AG04450 (cell line): ENCODE measurements at regions not wholly inside any gene's neighbourhood (a gene's known extent, or its start where the extent isn't known, plus 50 kb on each side); places are given as distances from the start of the nearest gene placed in this dataset.

Experiments
- CTCF ChIA-PET: fragments of 300-600, 350-600 bp; formaldehyde crosslinking; extraction: SDS; loops from one replicate; lab custom pipeline; 2022; ENCODE audit warnings: antibody characterized with exemption, inconsistent platforms; lab: Charles Lee
- POLR2A ChIA-PET: fragments of 350-600 bp; formaldehyde crosslinking; extraction: SDS; loops from one replicate; lab custom pipeline; 2021; ENCODE audit warnings: antibody characterized with exemption, inconsistent platforms; lab: Yijun Ruan, JAX
- DNase-seq: peaks from one replicate; pipeline ENCODE4 v3.0.0-alpha.2; 2011; ENCODE audit warnings: low read depth, low spot score
- H3K27ac ChIP-seq: one replicate; pipeline ENCODE4 v1.5.1; 2012; ENCODE audit warnings: low read depth, low read length, control low read depth
- H3K27me3 ChIP-seq: one replicate; pipeline ENCODE4 v1.6.0; 2012; ENCODE audit warnings: low read length; ENCODE audit not compliant: control insufficient read depth, insufficient read depth
- H3K4me3 ChIP-seq: 2 replicates; pipeline ENCODE4 v1.5.1; 2011; ENCODE audit warnings: mild to moderate bottlenecking, low read depth, low read length, control low read depth
- H3K9me3 ChIP-seq: 2 replicates; pipeline ENCODE4 v1.5.1; 2012; ENCODE audit warnings: low read length; ENCODE audit not compliant: control insufficient read depth, insufficient read depth
- TF ChIP-seq, protein P1 (sequence below): IDR thresholded peaks from 2 replicates; pipeline ENCODE4 v1.5.1; 2011; ENCODE audit warnings: low read depth, low read length, control low read depth, inconsistent platforms

DNA sequence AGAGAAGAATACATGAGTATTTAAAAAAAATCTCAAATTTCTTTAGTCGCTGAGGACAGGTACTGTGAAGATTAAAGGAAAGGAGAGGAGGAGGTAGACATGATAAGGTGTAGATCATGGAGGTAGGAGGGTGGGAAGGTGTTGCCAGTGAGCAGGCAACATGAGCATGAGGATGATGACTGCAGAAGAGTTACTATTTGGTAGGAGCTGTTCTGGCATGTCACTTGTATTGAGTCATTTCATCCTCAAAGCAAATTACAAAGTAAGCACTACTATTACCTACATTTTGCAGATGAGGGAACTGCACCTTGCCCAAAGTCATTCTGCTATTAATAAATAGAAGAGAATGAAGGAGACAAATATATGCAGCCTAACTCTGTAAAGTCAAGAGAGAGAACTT is 435.8 kb upstream of the KLF12 start:
- Histone ChIP-seq H3K27ac (no peak overlapping the region), H3K4me3 (no peak overlapping the region), H3K27me3 (no peaks in the 10 kb centered on the region), H3K9me3 (no peaks in the 10 kb centered on the region)
- no peak for DNase-seq
- ChIA-PET POLR2A (no interaction called here), CTCF (no interaction called here)
- TF ChIP-seq, protein P1, sequence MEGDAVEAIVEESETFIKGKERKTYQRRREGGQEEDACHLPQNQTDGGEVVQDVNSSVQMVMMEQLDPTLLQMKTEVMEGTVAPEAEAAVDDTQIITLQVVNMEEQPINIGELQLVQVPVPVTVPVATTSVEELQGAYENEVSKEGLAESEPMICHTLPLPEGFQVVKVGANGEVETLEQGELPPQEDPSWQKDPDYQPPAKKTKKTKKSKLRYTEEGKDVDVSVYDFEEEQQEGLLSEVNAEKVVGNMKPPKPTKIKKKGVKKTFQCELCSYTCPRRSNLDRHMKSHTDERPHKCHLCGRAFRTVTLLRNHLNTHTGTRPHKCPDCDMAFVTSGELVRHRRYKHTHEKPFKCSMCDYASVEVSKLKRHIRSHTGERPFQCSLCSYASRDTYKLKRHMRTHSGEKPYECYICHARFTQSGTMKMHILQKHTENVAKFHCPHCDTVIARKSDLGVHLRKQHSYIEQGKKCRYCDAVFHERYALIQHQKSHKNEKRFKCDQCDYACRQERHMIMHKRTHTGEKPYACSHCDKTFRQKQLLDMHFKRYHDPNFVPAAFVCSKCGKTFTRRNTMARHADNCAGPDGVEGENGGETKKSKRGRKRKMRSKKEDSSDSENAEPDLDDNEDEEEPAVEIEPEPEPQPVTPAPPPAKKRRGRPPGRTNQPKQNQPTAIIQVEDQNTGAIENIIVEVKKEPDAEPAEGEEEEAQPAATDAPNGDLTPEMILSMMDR: no peak

DNA sequence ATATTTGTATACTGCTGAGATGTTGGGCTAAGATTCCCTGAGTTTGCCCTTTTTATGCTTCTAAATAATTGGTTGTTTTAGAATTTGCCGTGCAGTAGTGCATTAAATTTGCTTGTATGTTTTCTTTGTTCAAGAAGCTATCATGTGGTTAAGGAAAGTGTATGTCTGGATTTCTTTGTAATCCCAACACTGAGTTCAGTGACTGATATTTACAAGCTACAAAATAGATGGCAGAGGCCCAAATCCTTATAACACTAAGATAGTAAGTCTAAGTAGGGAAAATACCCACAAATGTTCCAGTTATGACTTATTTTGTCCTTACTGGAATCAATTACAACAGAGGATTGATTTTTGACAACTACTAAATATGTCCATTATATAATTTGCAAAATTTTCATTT is 435.0 kb upstream of the KLF12 start:
- TF ChIP-seq, protein P1: no peak
- H3K27me3 ChIP-seq: no peaks in the 10 kb centered on the region
- no peaks in the 10 kb centered on the region for H3K9me3 ChIP-seq
- no peak overlapping the region for H3K27ac ChIP-seq
- ChIA-PET CTCF (no interaction called here), POLR2A (no interaction called here)
- DNase-seq: no peak
- H3K4me3 ChIP-seq: no peak overlapping the region

DNA sequence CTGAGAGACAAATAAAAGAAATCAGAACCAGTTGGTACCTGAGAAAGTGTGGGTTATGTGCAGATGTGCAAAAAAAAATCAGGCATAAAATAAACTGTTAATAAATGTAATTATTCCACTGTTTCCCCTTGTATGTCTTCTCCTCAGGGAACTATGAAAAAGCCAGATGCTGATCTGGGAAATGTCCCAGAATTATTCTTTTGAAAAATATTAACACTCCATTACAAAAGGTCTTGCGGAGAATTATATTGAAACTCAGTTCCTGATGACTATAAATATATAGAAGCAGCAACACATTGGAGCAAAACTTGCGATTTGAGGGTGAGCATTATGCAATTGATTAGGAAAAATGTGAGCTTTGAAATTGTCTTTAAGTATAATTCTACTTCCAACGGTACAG is 433.3 kb upstream of the KLF12 start:
- Histone ChIP-seq H3K27ac (no peak overlapping the region), H3K27me3 (no peaks in the 10 kb centered on the region), H3K9me3 (no peaks in the 10 kb centered on the region), H3K4me3 (no peak overlapping the region)
- ChIA-PET POLR2A (no interaction called here), CTCF (no interaction called here)
- TF ChIP-seq, protein P1: no peak
- no peak for DNase-seq

DNA sequence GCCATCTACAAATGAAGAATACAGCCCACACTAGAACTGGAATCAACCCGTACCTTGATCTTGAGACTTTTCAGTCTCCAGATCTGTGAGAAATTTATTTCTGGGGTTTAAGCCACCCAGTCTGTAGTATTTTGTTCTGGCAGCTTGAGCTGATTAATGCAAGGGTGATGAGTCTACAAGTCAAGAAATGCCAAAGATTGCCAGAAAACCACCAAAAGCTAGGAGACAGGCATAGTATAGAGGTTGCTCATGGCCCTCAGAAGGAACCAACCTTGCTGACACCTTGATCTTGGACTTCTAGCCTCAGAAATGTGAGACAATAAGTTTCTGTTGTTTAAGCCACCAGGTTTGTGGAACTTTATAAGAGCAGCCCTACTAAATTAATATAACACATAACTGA is 428.2 kb upstream of the KLF12 start:
- H3K4me3 ChIP-seq: no peak overlapping the region
- H3K27ac ChIP-seq: no peak overlapping the region
- POLR2A ChIA-PET: no interaction called here
- H3K27me3 ChIP-seq: no peaks in the 10 kb centered on the region
- DNase-seq: no peak
- TF ChIP-seq, protein P1: no peak
- no peaks in the 10 kb centered on the region for H3K9me3 ChIP-seq
- CTCF ChIA-PET: interaction anchor here (0.5 kb wide), 1 partner anchor 795 kb away, joined by 3 read pairs; no protein-coding TSS in a partner anchor

DNA sequence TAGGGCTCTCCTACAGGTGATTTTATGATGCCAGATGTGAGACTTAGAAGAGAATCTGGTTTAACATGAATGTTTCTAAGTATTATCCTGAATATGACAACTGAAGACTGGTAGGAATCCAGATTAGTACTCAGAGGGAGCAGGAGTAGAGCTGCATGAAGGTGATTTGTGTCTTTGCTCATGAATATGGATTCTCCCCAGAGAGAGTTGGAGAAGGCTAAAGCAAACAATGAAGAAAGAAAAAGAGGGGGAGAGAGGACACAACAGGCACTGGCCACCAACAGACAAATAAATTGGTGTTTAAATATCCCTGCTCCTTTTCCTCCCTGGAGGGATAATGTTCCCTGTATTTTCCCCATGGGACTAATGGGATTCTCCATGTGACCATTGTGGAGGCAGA is 427.0 kb upstream of the KLF12 start:
- ChIA-PET CTCF (no interaction called here), POLR2A (no interaction called here)
- TF ChIP-seq, protein P1: no peak

More for the DNA sequence above, 427.0 kb upstream of the KLF12 start:
- H3K27me3 ChIP-seq: no peaks in the 10 kb centered on the region
- no peak overlapping the region for H3K27ac ChIP-seq
- H3K9me3 ChIP-seq: no peaks in the 10 kb centered on the region
- no peak overlapping the region for H3K4me3 ChIP-seq
- no peak for DNase-seq
